ENCODE measurements at regions not wholly inside any gene's neighbourhood (a gene's known extent, or its start where the extent isn't known, plus 50 kb on each side); places are given as distances from the start of the nearest gene placed in this dataset.

GRCh38 chr12:17489452-17489851 is 600.5 kb downstream of the RERGL start:
- TF ChIP-seq CTCF (IDR thresholded peaks at IDR 0.05) (no peak), POLR2A (IDR thresholded peaks at IDR 0.05) (no peak)

Measured in Peyer's patch (tissue), 4 donors.